ENCODE measurements at regions not wholly inside any gene's neighbourhood (a gene's known extent, or its start where the extent isn't known, plus 50 kb on each side); places are given as distances from the start of the nearest gene placed in this dataset.

DNA sequence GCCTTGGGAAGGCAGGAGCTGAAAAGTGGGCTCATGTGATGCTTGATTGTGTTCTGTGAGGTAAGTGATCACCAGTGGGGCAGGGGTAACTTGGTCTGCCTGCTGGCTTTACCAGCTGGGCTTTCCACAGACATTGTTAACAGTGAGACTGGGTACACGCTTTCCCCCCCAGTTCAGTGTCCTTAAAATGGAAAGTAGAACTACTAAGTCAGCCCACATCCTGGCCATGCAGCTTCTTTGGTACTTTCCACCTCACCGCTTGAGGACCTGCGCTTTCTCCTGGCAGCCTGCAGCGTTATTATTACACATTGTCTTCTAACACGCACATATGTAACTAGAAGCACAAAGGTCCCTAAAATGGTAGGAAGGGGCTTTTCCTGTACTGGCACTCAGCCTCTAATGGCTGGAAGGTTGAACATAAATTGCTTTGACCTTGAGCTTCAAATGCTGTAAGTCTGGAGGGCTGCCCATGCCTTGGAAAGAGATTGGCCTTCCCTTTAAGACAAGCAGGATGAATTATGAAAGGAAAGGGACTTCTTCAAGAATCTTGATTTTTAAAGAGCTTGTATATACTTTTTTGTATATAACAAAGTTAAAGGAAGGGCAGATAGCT lies 216.1 kb upstream of the ROPN1 start:
- TF ChIP-seq, protein P1, sequence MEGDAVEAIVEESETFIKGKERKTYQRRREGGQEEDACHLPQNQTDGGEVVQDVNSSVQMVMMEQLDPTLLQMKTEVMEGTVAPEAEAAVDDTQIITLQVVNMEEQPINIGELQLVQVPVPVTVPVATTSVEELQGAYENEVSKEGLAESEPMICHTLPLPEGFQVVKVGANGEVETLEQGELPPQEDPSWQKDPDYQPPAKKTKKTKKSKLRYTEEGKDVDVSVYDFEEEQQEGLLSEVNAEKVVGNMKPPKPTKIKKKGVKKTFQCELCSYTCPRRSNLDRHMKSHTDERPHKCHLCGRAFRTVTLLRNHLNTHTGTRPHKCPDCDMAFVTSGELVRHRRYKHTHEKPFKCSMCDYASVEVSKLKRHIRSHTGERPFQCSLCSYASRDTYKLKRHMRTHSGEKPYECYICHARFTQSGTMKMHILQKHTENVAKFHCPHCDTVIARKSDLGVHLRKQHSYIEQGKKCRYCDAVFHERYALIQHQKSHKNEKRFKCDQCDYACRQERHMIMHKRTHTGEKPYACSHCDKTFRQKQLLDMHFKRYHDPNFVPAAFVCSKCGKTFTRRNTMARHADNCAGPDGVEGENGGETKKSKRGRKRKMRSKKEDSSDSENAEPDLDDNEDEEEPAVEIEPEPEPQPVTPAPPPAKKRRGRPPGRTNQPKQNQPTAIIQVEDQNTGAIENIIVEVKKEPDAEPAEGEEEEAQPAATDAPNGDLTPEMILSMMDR (conservative IDR thresholded peaks at IDR 0.05) = no peak
- no peak for TF ChIP-seq ZFX (IDR thresholded peaks at IDR 0.05)
- no peak overlapping the region for H3K27ac ChIP-seq

DNA sequence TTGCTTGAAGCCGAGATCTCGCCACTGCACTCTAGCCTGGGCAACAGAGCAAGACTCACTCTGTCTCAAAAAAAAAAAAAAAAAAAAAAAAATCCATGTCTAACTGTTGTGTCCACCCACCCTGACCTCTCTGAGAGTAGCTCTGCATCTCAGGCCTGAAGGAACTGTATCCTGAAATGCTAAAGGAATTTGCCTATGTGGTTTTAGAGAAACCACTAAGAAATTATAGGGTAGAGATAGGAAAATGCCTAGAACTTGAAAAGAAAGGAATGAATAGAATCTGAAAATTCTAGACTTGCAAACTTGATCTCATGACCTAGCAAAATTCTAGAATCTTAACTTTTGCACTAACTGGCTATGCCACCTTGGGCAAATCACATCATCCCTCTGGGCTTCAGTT lies 217.5 kb upstream of the ROPN1 start:
- TF ChIP-seq, protein P1 (conservative IDR thresholded peaks at IDR 0.05) = no peak
- TF ChIP-seq ZFX (IDR thresholded peaks at IDR 0.05) = no peak

DNA sequence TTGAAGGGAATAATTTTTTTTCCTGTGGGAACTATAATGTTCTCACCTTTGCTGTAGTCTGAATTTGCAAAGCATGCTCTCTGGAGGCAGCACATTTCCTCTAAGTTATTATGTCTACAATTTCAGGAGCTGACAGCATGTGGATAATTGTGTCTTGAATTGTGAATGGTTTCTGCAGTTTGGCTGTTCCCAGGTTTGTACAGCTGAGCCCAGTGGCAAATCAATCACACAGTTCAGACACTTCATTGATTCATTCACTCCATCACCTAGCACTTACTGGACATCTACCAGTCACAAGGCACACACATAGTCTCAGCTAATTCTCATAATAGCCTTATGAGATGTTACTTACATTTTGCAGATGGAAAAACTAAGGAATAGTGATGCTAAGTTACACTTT lies 219.0 kb upstream of the ROPN1 start:
- H3K27ac ChIP-seq = no peak overlapping the region
- TF ChIP-seq, protein P1 (conservative IDR thresholded peaks at IDR 0.05) = no peak
- TF ChIP-seq ZFX (IDR thresholded peaks at IDR 0.05) = no peak

More for the DNA sequence above, 217.5 kb upstream of the ROPN1 start:
- H3K27ac ChIP-seq = no peak overlapping the region

DNA sequence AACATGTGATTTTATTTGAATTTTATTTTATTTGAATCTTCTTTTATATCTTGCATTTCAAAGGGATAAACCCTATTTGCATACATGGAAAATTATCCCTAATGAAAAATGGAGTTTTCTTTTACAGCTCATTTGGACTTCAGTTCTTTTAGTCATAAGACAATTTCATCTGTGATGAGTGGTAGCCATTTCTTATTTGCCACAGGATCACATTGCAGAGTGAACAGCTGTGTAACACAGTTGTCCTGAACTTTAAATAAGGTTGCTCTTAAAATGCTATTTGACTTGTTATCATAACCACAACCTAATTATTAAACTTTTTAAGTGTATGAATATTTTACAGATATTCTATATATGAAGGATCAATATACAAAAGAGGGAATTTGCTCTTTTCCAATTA lies 221.7 kb upstream of the ROPN1 start:
- H3K27ac ChIP-seq = no peak overlapping the region
- no peak for TF ChIP-seq ZFX (IDR thresholded peaks at IDR 0.05)

DNA sequence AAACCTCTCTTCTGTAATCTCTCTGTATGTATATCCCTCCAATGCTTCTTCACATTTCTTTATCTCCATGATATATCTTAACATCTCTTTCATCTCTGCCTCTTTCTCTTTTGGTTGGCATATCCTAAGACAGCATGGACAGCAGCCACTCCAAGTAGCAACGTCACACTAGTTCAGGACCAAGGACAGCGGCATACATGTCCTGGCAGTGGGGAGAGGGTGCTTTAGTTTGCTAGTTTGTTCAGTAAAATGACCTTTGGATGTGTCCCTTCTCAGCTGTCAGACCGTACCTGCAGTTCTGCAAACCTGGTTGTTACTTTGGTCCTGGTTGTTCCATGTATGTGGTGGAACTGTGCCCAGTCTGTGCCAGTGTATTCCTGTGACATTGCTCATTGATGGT lies 225.6 kb upstream of the ROPN1 start:
- H3K27ac ChIP-seq = no peak overlapping the region
- no peak for TF ChIP-seq ZFX (IDR thresholded peaks at IDR 0.05)
- TF ChIP-seq, protein P1 (conservative IDR thresholded peaks at IDR 0.05) = no peak

DNA sequence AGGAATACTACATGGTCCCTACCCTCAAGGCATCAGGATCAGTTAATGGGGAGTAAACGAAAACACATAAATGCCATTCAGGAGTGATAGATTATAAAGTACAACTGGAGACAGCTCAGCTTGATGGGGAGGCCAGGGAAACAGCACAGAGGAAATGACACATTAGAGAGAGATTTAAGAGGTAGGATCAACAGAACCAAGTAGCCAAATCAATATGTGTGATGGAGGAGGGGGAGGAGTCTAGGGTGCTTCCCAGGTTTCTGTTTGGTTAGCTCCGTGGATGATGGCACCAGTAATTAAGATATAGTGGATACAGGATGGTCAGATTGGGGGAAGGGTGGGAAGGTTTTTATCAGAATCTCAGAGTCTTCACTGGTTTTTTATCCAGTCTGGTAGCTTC lies 229.5 kb upstream of the ROPN1 start:
- TF ChIP-seq, protein P1 (conservative IDR thresholded peaks at IDR 0.05) = no peak
- TF ChIP-seq ZFX (IDR thresholded peaks at IDR 0.05) = no peak
- H3K27ac ChIP-seq = no peak overlapping the region

DNA sequence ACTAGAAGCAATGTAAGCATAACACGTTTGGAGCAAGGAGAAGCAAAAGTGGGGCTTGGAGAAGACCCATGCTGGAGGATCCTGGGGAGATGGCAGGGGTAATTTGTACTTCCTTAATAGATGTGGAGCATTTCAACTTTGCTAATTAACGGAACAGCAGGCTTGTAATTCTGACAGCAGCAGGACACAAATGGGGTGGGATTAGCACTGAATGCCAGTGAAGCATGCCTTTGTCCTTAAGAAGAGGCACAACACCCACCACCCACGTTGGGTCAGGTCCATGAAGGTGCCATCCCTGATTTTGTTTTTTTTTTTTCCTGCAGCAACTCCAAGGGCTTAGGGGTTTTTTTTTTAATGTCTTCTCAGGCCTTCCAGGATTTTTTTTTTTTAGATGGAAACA lies 231.9 kb upstream of the ROPN1 start:
- no peak for TF ChIP-seq ZFX (IDR thresholded peaks at IDR 0.05)
- TF ChIP-seq, protein P1 (conservative IDR thresholded peaks at IDR 0.05) = no peak
- no peak overlapping the region for H3K27ac ChIP-seq

DNA sequence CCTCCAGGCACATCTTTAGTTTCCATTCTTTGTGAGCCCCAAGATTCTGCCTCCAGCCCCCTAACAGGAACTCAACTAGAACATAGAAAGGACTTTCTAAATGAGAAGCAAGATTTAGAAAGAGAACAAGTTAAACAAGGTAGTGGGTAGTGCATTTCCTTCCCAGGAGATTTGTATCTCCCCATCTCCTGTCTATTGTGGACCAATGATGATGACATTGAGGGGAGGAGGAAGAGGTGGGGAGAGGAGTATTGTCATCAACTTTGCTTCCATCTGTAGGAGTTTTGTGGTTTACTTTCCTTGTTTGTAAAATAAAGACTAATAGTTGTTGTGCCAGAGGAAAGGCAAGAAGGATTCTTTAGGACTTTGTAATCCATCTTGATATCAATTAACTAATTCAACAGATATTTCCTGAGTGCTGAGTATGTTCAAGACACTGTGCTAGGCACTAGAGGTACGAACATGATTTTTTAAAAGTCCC lies 235.3 kb upstream of the ROPN1 start:
- no peak overlapping the region for H3K27ac ChIP-seq
- TF ChIP-seq ZFX (IDR thresholded peaks at IDR 0.05) = no peak
- TF ChIP-seq, protein P1 (conservative IDR thresholded peaks at IDR 0.05) = no peak
